Suprapubic skin (tissue), 4 donors: ENCODE measurements at regions not wholly inside any gene's neighbourhood (a gene's known extent, or its start where the extent isn't known, plus 50 kb on each side); places are given as distances from the start of the nearest gene placed in this dataset.

Source experiments
- DNase-seq, 2 donors: peaks; one replicate each; pipeline ENCODE4 v3.0.0-alpha.2; 2019; ENCODE audit warnings: low spot score in 2 of 2
- H3K27ac ChIP-seq: fragments of 200-600 bp; sonication (generic); one replicate; pipeline ENCODE4 v1.5.1; 2019
- H3K27me3 ChIP-seq: fragments of 200-600 bp; sonication (generic); one replicate; pipeline ENCODE4 v1.5.1; 2019
- H3K36me3 ChIP-seq: fragments of 200-600 bp; sonication (generic); one replicate; pipeline ENCODE4 v1.5.1; 2019
- H3K4me1 ChIP-seq: fragments of 200-600 bp; sonication (generic); one replicate; pipeline ENCODE4 v1.5.1; 2019
- H3K4me3 ChIP-seq: fragments of 200-600 bp; sonication (generic); one replicate; pipeline ENCODE4 v1.5.1; 2019; ENCODE audit warnings: mild to moderate bottlenecking
- H3K9me3 ChIP-seq: fragments of 200-600 bp; sonication (generic); one replicate; pipeline ENCODE4 v1.5.1; 2019
- EP300 ChIP-seq: sonication (generic); formaldehyde crosslinking; IDR thresholded peaks from one replicate; pipeline ENCODE4 v1.6.1; 2017; ENCODE audit warnings: antibody characterized with exemption
- POLR2A ChIP-seq, 2 donors: fragments of 450-650 bp; IDR thresholded peaks; one replicate each; pipeline ENCODE4 v1.6.1; 2017; ENCODE audit warnings: antibody characterized with exemption in 2 of 2, mild to moderate bottlenecking in 2 of 2, moderate library complexity in 2 of 2
- POLR2AphosphoS5 ChIP-seq, 3 donors: sonication (generic); formaldehyde crosslinking; IDR thresholded peaks; one replicate each; pipeline ENCODE4 v1.6.1; 2017; ENCODE audit warnings: antibody characterized with exemption in 3 of 3
- WGBS: methylation state at CpG from one replicate; pipeline ENCODE4 v1.1.5; 2018; 5-methylcytosine and 5-hydroxymethylcytosine counted together
- TF ChIP-seq, protein P1 (sequence below), 2 donors: fragments of 200-600 bp in 1 of 2; fragments of 450-650 bp in 1 of 2; sonication (generic) in 1 of 2; IDR thresholded peaks; one replicate each; pipeline ENCODE4 v1.5.1; 2016 to 2019; ENCODE audit warnings: antibody characterized with exemption in 2 of 2, mild to moderate bottlenecking in 1 of 2, moderate library complexity in 1 of 2

DNA sequence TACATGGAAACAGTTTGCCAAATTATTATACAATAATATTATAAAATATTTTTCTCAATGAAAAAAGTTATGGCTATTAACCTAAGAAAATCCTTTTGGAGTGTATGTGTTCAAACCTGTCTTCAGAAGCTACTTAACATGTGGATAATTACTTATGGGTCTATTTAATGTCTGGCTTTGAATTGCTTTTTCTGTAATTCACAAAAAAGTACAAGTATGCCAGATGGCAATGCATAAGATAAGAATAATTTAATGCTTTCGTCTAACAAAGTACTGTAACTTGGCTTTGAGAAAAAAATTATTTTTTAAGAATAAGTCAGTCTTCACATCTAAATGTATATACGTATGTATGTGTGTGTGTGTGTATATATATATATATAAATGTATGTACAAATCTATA, 1073.0 kb downstream of the TDRD15 start:
- Histone ChIP-seq H3K9me3 (no peaks in the 10 kb centered on the region), H3K4me3 (no peak overlapping the region), H3K27ac (no peak overlapping the region), H3K4me1 (no peaks in the 10 kb centered on the region), H3K27me3 (no peaks in the 10 kb centered on the region), H3K36me3 (no peaks in the 10 kb centered on the region)
- no peak for TF ChIP-seq POLR2AphosphoS5 (IDR thresholded peaks at IDR 0.05)
- TF ChIP-seq, protein P1, sequence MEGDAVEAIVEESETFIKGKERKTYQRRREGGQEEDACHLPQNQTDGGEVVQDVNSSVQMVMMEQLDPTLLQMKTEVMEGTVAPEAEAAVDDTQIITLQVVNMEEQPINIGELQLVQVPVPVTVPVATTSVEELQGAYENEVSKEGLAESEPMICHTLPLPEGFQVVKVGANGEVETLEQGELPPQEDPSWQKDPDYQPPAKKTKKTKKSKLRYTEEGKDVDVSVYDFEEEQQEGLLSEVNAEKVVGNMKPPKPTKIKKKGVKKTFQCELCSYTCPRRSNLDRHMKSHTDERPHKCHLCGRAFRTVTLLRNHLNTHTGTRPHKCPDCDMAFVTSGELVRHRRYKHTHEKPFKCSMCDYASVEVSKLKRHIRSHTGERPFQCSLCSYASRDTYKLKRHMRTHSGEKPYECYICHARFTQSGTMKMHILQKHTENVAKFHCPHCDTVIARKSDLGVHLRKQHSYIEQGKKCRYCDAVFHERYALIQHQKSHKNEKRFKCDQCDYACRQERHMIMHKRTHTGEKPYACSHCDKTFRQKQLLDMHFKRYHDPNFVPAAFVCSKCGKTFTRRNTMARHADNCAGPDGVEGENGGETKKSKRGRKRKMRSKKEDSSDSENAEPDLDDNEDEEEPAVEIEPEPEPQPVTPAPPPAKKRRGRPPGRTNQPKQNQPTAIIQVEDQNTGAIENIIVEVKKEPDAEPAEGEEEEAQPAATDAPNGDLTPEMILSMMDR (IDR thresholded peaks at IDR 0.05), result no peak
- TF ChIP-seq POLR2A (IDR thresholded peaks at IDR 0.05), result no peak
- TF ChIP-seq EP300, result no peak
- 48% methylated on average over 2 of the region's 2 CpGs for WGBS
- DNase-seq, result no peak

DNA sequence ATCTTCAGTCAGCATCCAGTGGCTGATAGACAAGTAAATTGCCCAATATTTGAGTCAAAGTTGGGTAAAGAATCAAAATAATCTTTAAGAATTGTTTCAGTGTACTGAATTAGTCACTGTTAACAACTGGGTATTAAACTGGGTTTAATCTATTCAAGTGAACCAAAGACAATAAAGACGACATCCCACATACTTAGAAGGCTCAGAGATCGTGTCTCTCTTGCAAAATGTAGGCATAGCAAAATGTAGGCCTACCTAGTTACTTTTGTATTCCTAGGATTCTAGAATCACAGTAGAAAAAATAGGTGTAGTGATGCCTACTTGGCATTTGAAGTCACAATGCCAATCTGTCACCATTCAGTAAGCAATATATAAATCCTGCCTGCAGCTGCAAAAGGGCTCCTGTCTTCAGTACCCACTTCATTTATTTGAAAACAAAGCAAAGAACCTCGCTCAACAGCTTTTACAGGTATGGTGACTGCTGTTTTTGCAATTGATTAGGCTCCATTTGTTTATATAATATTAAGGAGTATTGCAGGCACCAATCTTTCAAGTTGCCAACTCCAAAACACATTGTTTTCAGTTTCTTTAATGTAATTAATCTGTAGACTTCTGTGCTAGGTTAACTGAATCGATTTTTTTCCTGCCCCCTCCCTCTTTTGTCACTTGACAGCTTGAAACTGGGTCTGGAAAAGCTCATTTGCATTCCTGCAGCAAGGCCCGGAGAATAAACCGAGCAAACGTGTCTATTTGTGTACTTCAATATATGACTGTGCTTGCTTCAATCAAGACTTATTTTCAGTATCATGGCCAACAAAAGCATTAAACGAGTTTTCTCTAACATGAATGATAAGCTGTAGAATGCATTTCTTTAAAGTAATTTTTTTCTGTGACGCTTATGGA, 1074.9 kb downstream of the TDRD15 start:
- H3K4me1 ChIP-seq, result no peaks in the 10 kb centered on the region
- 61% methylated on average over 9 of the region's 9 CpGs for WGBS
- H3K27me3 ChIP-seq, result no peaks in the 10 kb centered on the region
- no peak overlapping the region for H3K27ac ChIP-seq
- no peaks in the 10 kb centered on the region for H3K36me3 ChIP-seq
- H3K4me3 ChIP-seq, result no peak overlapping the region
- H3K9me3 ChIP-seq, result no peaks in the 10 kb centered on the region
- no peak for DNase-seq
- TF ChIP-seq, protein P1 (IDR thresholded peaks at IDR 0.05), result no peak
- no peak for TF ChIP-seq POLR2AphosphoS5 (IDR thresholded peaks at IDR 0.05)
- TF ChIP-seq POLR2A (IDR thresholded peaks at IDR 0.05), result no peak
- no peak for TF ChIP-seq EP300

DNA sequence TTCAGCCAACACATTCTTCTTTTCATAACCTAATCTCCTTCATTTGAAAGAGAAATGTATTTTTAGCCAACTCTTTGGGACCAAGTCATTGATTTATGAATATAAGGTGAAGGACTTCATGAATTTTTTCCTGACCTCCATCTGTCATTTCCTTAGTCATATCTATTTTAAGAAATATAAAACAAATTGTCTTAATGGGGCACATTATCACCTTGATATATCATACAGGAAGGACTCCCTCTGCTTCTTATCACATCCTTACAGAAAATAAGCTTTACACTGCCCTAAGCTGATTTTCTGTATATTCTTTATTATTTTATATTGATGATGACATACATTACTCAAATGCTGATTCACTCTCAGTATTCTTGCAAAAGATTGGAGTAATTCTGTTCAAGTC, 1076.2 kb downstream of the TDRD15 start:
- H3K27ac ChIP-seq, result no peak overlapping the region
- no peaks in the 10 kb centered on the region for H3K4me1 ChIP-seq
- H3K9me3 ChIP-seq, result peaks cover 5% of the 10 kb centered on the region
- no peaks in the 10 kb centered on the region for H3K27me3 ChIP-seq
- no peak for TF ChIP-seq POLR2AphosphoS5 (IDR thresholded peaks at IDR 0.05)
- TF ChIP-seq, protein P1 (IDR thresholded peaks at IDR 0.05), result no peak
- no peak for TF ChIP-seq POLR2A (IDR thresholded peaks at IDR 0.05)
- TF ChIP-seq EP300, result no peak
- H3K4me3 ChIP-seq, result no peak overlapping the region
- no peak for DNase-seq
- no peaks in the 10 kb centered on the region for H3K36me3 ChIP-seq

DNA sequence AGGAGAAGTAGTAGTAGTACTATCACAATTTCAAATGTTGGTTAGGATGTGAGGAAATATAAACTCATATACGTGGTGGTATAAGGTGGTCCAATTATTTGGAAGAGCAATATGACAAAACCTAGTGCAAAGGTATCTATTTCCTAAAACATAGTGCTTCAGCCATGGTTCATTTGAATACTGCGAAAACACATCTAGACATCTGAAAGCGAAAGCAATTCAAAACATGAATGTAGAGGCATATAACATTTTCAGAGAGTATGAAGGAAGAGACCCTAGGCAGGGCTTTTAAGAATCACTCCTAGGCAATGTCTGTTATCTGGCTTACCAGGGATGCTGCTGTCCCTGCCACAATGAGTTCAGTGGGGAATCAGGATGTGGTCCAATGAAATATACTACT, 1085.8 kb downstream of the TDRD15 start:
- Histone ChIP-seq H3K4me3 (no peak overlapping the region), H3K4me1 (no peaks in the 10 kb centered on the region), H3K27ac (no peak overlapping the region), H3K27me3 (no peaks in the 10 kb centered on the region), H3K9me3 (no peaks in the 10 kb centered on the region), H3K36me3 (no peaks in the 10 kb centered on the region)
- DNase-seq, result no peak
- 88% methylated on average over 3 of the region's 3 CpGs for WGBS
- no peak for TF ChIP-seq POLR2AphosphoS5 (IDR thresholded peaks at IDR 0.05)
- TF ChIP-seq, protein P1 (IDR thresholded peaks at IDR 0.05), result no peak
- no peak for TF ChIP-seq EP300
- no peak for TF ChIP-seq POLR2A (IDR thresholded peaks at IDR 0.05)

DNA sequence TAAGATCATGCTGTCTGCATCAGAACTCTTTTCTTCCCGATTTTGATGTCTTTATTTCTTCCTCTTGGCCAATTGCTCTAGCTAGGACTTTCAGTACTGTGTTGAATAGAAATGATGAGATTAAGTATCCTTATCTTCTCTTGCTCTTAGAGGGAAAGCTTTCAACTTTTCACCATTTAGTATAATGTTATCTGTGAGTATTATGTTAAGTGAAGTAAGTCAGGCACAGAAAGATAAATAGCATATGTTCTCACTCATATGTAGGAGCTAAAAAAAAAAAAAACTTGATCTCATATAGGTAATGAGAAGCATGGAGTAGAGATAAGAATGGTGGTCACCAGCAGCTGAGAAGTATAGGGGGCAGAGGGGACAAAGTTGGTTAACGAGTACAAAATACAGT, 1089.5 kb downstream of the TDRD15 start:
- no peak for DNase-seq
- H3K9me3 ChIP-seq, result no peaks in the 10 kb centered on the region
- H3K4me1 ChIP-seq, result no peaks in the 10 kb centered on the region
- TF ChIP-seq EP300 (no peak), POLR2A (IDR thresholded peaks at IDR 0.05) (no peak), POLR2AphosphoS5 (IDR thresholded peaks at IDR 0.05) (no peak)
- no peaks in the 10 kb centered on the region for H3K27me3 ChIP-seq
- H3K36me3 ChIP-seq, result no peaks in the 10 kb centered on the region
- H3K4me3 ChIP-seq, result no peak overlapping the region
- WGBS, result 87% methylated on average over 2 of the region's 2 CpGs
- H3K27ac ChIP-seq, result no peak overlapping the region
